Right atrium auricular region (tissue), 2 donors: ENCODE measurements at regions not wholly inside any gene's neighbourhood (a gene's known extent, or its start where the extent isn't known, plus 50 kb on each side); places are given as distances from the start of the nearest gene placed in this dataset.

Source experiments
- DNase-seq: peaks from one replicate; pipeline ENCODE4 v3.0.0-alpha.2; 2019; ENCODE audit warnings: low spot score
- H3K27ac ChIP-seq, 2 donors: fragments of 200-600 bp; sonication (generic); 1 replicate in 1 of 2; 2 replicates in 1 of 2; pipeline ENCODE4 v1.5.1; 2016 to 2019
- H3K27me3 ChIP-seq, 2 donors: fragments of 200-600 bp; sonication (generic); one replicate each; pipeline versions ENCODE4 v1.5.1 to v1.6.0; 2017 to 2019
- H3K36me3 ChIP-seq: fragments of 200-600 bp; sonication (generic); one replicate; pipeline ENCODE4 v1.5.1; 2016
- H3K4me1 ChIP-seq, 2 donors: fragments of 200-600 bp; sonication (generic); one replicate each; pipeline versions ENCODE4 v1.5.1 to v1.6.0; 2017 to 2019
- H3K4me3 ChIP-seq, 2 donors: fragments of 200-600 bp; sonication (generic); 1 replicate in 1 of 2; 2 replicates in 1 of 2; pipeline ENCODE4 v1.5.1; 2017 to 2019; ENCODE audit warnings: mild to moderate bottlenecking in 1 of 2, moderate library complexity in 1 of 2
- H3K9me3 ChIP-seq, 2 donors: fragments of 200-600 bp; sonication (generic); one replicate each; pipeline ENCODE4 v1.5.1; 2019
- TF ChIP-seq, protein P1 (sequence below), 2 donors: fragments of 200-600 bp; sonication (generic); IDR thresholded peaks; one replicate each; pipeline ENCODE4 v1.5.1; 2019; ENCODE audit warnings: antibody characterized with exemption in 2 of 2

DNA sequence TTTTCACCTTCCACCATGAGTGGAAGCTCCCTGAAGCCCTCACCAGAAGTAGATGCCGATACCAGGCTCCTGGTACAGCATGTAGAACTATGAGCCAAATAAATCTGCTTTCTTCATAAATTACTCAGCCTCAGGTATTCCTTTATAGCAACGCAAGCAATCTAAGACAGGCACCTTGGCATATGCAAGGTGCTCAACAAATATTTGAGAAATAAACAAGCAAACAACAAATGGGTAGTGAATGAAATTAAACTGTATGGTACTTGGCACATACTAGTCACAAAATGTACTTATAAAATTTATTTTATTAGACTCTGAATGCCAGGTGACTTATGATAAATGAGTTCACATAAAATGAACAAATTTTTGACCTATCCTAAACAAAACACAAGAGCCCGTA, 220.3 kb downstream of the MAFB start:
- Histone ChIP-seq H3K36me3 (no peaks in the 10 kb centered on the region), H3K4me1 (peaks cover 0 to 18% of the 10 kb centered on the region in 2 donors), H3K4me3 (no peak overlapping the region), H3K27me3 (no peaks in the 10 kb centered on the region), H3K9me3 (no peaks in the 10 kb centered on the region), H3K27ac (no peak overlapping the region)
- DNase-seq: no peak
- TF ChIP-seq, protein P1, sequence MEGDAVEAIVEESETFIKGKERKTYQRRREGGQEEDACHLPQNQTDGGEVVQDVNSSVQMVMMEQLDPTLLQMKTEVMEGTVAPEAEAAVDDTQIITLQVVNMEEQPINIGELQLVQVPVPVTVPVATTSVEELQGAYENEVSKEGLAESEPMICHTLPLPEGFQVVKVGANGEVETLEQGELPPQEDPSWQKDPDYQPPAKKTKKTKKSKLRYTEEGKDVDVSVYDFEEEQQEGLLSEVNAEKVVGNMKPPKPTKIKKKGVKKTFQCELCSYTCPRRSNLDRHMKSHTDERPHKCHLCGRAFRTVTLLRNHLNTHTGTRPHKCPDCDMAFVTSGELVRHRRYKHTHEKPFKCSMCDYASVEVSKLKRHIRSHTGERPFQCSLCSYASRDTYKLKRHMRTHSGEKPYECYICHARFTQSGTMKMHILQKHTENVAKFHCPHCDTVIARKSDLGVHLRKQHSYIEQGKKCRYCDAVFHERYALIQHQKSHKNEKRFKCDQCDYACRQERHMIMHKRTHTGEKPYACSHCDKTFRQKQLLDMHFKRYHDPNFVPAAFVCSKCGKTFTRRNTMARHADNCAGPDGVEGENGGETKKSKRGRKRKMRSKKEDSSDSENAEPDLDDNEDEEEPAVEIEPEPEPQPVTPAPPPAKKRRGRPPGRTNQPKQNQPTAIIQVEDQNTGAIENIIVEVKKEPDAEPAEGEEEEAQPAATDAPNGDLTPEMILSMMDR (IDR thresholded peaks at IDR 0.05): no peak

GRCh38 chr20:40467703-40468411, 221.2 kb downstream of the MAFB start:
- H3K9me3 ChIP-seq: no peaks in the 10 kb centered on the region
- no peaks in the 10 kb centered on the region for H3K36me3 ChIP-seq
- H3K4me1 ChIP-seq: peaks cover 0 to 18% of the 10 kb centered on the region in 2 donors
- TF ChIP-seq, protein P1 (IDR thresholded peaks at IDR 0.05): no peak
- no peak overlapping the region for H3K4me3 ChIP-seq
- H3K27ac ChIP-seq: no peak overlapping the region
- no peak for DNase-seq
- no peaks in the 10 kb centered on the region for H3K27me3 ChIP-seq

GRCh38 chr20:40467067-40467466, 222.0 kb downstream of the MAFB start:
- Histone ChIP-seq H3K27me3 (no peaks in the 10 kb centered on the region), H3K4me3 (no peak overlapping the region), H3K9me3 (no peaks in the 10 kb centered on the region), H3K36me3 (no peaks in the 10 kb centered on the region), H3K4me1 (peaks cover 0 to 18% of the 10 kb centered on the region in 2 donors), H3K27ac (no peak overlapping the region)
- DNase-seq: no peak
- TF ChIP-seq, protein P1 (IDR thresholded peaks at IDR 0.05): no peak

GRCh38 chr20:40464731-40465208, 224.3 kb downstream of the MAFB start:
- Histone ChIP-seq H3K4me1 (no peaks in the 10 kb centered on the region), H3K36me3 (no peaks in the 10 kb centered on the region), H3K9me3 (no peaks in the 10 kb centered on the region), H3K27me3 (no peaks in the 10 kb centered on the region), H3K4me3 (no peak overlapping the region), H3K27ac (peak overlapping the region in 1 of 2 donors; percentile 56)
- TF ChIP-seq, protein P1 (IDR thresholded peaks at IDR 0.05): no peak
- no peak for DNase-seq

- Histone ChIP-seq H3K36me3 (no peaks in the 10 kb centered on the region), H3K27ac (peak overlapping the region in 1 of 2 donors; percentile 23), H3K27me3 (no peaks in the 10 kb centered on the region), H3K4me3 (no peak overlapping the region), H3K9me3 (no peaks in the 10 kb centered on the region), H3K4me1 (no peaks in the 10 kb centered on the region)
- TF ChIP-seq, protein P1 (IDR thresholded peaks at IDR 0.05): no peak
- no peak for DNase-seq
These were observed 225.9 kb downstream of the MAFB start for GRCh38 chr20:40463171-40463570.

- TF ChIP-seq, protein P1 (IDR thresholded peaks at IDR 0.05): no peak
- H3K36me3 ChIP-seq: no peaks in the 10 kb centered on the region
- no peaks in the 10 kb centered on the region for H3K9me3 ChIP-seq
- H3K27me3 ChIP-seq: no peaks in the 10 kb centered on the region
- no peak overlapping the region for H3K4me3 ChIP-seq
- no peak for DNase-seq
- H3K4me1 ChIP-seq: no peaks in the 10 kb centered on the region
- peak overlapping the region in 1 of 2 donors; percentile 23 for H3K27ac ChIP-seq
These were observed 226.5 kb downstream of the MAFB start for GRCh38 chr20:40462566-40462965.
